PFSK-1 (cell line): ENCODE measurements at regions not wholly inside any gene's neighbourhood (a gene's known extent, or its start where the extent isn't known, plus 50 kb on each side); places are given as distances from the start of the nearest gene placed in this dataset.

ENCODE experiments used
- FOXP2 ChIP-seq: optimal IDR thresholded peaks from 2 replicates; pipeline ENCODE3; 2011; ENCODE audit warnings: borderline replicate concordance, control low read depth, inconsistent platforms; ENCODE audit not compliant: insufficient read depth; ENCODE audit errors: extremely low read length, extremely low read depth
- POLR2AphosphoS5 ChIP-seq: IDR thresholded peaks from 2 replicates; pipeline ENCODE4 v1.6.1; 2012; ENCODE audit warnings: low read depth, mild to moderate bottlenecking, control low read depth, low read length, moderate library complexity
- SIN3A ChIP-seq: IDR thresholded peaks from 2 replicates; pipeline ENCODE4 v1.6.1; 2012; ENCODE audit warnings: mild to moderate bottlenecking, low read length, moderate library complexity, borderline replicate concordance; ENCODE audit not compliant: insufficient read depth
- TAF1 ChIP-seq: IDR thresholded peaks from 2 replicates; pipeline ENCODE4 v1.6.1; 2012; ENCODE audit warnings: low read length, control low read depth, borderline replicate concordance; ENCODE audit not compliant: insufficient read depth
- TF ChIP-seq, protein P1 (sequence below), 2 experiments: IDR thresholded peaks; 2 replicates each; pipeline versions ENCODE4 v1.6.1 to v1.8.0; 2011 to 2012; ENCODE audit warnings: low read depth in 2 of 2, low read length in 2 of 2, control low read depth in 1 of 2, inconsistent platforms in 1 of 2, mild to moderate bottlenecking in 1 of 2, moderate library complexity in 1 of 2; ENCODE audit not compliant: insufficient read depth in 1 of 2

DNA sequence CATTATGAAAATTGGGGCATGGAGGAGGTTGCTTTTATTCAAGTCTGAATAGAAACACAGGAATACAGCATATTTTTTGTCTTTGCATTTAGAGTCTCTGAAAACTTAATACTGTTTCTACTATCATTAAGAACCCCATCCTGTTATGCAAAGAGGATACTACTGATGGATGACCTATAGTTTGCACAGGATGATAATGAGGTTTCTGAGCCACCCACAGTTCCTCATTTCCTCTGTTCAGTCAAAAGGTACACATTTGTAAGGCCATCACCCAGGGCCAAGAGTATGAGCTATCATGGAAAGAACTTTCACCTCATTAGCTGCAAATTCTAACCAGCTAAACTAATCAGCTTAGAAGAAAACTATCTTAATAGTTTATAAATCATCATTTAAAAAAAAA is 213.0 kb upstream of the CHRM2 start:
- no peak for TF ChIP-seq SIN3A
- no peak for TF ChIP-seq FOXP2
- TF ChIP-seq, protein P1, sequence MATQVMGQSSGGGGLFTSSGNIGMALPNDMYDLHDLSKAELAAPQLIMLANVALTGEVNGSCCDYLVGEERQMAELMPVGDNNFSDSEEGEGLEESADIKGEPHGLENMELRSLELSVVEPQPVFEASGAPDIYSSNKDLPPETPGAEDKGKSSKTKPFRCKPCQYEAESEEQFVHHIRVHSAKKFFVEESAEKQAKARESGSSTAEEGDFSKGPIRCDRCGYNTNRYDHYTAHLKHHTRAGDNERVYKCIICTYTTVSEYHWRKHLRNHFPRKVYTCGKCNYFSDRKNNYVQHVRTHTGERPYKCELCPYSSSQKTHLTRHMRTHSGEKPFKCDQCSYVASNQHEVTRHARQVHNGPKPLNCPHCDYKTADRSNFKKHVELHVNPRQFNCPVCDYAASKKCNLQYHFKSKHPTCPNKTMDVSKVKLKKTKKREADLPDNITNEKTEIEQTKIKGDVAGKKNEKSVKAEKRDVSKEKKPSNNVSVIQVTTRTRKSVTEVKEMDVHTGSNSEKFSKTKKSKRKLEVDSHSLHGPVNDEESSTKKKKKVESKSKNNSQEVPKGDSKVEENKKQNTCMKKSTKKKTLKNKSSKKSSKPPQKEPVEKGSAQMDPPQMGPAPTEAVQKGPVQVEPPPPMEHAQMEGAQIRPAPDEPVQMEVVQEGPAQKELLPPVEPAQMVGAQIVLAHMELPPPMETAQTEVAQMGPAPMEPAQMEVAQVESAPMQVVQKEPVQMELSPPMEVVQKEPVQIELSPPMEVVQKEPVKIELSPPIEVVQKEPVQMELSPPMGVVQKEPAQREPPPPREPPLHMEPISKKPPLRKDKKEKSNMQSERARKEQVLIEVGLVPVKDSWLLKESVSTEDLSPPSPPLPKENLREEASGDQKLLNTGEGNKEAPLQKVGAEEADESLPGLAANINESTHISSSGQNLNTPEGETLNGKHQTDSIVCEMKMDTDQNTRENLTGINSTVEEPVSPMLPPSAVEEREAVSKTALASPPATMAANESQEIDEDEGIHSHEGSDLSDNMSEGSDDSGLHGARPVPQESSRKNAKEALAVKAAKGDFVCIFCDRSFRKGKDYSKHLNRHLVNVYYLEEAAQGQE (IDR thresholded peaks at IDR 0.05; ENCODE audit: insufficient read depth in 1 of 2, low read depth in 2 of 2, low read length in 2 of 2) = no peak
- no peak for TF ChIP-seq POLR2AphosphoS5
- no peak for TF ChIP-seq TAF1

DNA sequence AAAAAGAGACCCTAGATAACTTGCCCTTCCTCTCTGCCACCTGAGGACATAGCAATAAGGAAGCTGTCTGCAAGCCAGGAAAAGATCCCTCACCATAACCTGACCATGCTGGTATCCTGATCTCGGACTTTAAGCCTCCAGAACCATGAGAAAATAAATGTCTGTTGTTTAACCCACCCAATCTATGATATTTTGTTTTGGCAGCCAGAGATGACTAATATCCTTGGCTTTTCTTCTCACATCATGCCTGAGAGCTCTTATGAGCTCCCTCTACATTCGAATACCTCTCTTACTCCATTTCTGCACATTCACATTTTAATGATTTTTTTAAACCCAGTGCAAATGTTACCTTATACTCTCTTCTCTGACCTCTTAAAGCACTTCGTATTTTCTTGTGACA is 214.0 kb upstream of the CHRM2 start:
- TF ChIP-seq FOXP2 (no peak), SIN3A (no peak), POLR2AphosphoS5 (no peak), TAF1 (no peak)
- TF ChIP-seq, protein P1 (IDR thresholded peaks at IDR 0.05; ENCODE audit: insufficient read depth in 1 of 2, low read depth in 2 of 2, low read length in 2 of 2) = no peak

DNA sequence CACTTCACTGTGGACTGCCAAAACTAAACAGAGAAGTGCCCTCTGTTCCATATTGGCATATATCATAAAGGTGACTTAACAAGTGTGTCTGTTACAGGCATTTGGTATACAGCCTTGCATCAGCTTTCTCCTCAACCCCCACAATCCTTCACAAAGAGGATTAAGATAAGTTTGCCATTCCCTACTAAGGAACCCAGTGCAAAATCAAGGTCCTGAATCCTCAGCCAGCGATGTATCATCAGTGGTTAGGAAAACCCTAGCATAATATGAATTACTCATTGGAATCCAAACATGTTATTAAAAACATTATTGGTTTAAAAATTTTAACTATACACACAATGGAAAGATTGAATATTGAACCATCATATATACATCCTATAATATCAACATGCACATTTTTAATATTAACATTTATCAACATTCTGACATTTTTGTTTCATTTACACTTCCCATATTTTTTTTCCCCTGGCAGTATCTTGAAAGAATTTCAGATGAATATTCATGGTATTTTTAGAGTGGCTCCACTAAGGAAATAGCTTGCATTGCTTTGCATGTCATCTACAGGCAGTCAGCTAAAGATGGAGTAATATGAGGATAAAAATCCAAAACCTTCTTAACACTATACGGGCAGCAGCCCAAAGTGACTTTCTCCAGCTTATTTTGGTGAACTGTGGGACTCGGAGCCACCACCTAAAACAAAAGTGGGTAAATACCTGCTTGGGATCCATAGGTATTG is 215.6 kb upstream of the CHRM2 start:
- TF ChIP-seq, protein P1 (IDR thresholded peaks at IDR 0.05; ENCODE audit: insufficient read depth in 1 of 2, low read depth in 2 of 2, low read length in 2 of 2) = no peak

DNA sequence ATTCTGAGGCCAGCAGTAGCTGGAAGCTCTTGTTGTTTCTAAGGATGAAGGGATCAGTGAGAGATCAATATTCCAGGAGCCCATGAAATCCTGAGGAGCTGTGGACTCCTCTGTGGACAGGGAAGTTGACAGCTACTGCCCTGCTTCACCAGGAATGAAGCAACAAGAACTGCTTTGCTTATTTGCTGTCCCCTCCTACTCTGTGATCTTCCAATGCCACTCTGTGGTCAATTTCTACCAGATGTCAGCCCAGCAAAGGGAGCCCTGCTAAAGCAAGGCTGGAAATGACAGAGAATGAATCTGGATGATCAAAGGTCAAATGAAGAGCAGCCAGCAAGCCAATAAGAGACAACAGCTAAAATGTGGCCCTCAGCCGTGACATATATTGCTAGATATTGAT is 227.5 kb upstream of the CHRM2 start:
- TF ChIP-seq TAF1 (no peak), SIN3A (no peak), POLR2AphosphoS5 (no peak), FOXP2 (no peak)
- TF ChIP-seq, protein P1 (IDR thresholded peaks at IDR 0.05; ENCODE audit: insufficient read depth in 1 of 2, low read depth in 2 of 2, low read length in 2 of 2) = no peak

DNA sequence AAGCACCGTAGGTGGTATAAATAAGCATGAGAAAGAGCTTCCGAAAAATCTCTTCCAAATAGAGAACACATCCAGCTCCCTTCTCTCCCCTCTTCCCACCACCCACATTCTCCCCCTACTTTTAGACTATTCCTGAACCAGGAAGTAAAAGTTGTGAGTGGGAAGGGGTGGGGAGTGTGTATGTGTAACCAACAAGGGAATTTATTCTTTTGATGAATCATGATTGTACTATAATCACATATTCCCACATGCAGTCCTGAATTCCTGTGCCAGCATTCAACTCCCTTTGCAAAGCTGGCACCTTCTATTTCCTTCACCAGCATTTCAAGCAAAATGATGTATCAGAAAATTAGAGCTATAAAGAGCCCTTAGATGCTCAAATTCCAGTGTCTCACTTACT is 230.6 kb upstream of the CHRM2 start:
- TF ChIP-seq POLR2AphosphoS5 (no peak), TAF1 (no peak), FOXP2 (no peak), SIN3A (no peak)
- TF ChIP-seq, protein P1 (IDR thresholded peaks at IDR 0.05; ENCODE audit: insufficient read depth in 1 of 2, low read depth in 2 of 2, low read length in 2 of 2) = no peak
